Endothelial cell of umbilical vein (primary cell): ENCODE measurements at regions not wholly inside any gene's neighbourhood (a gene's known extent, or its start where the extent isn't known, plus 50 kb on each side); places are given as distances from the start of the nearest gene placed in this dataset.

Experiments used
- BruUV-seq: library from RNA; stranded (reverse); fragments of 400-500 nt; replicated peaks from 2 replicates; lab custom pipeline; 2021; lab: Mats Ljungman, UMichigan
- CTCF ChIA-PET: fragments of 300-600, 350-600 bp; sonication (Branson Sonifier 250); formaldehyde crosslinking; loops from one replicate; lab custom pipeline; 2021; ENCODE audit warnings: antibody characterized with exemption, inconsistent platforms; lab: Charles Lee
- POLR2A ChIA-PET: fragments of 300-600, 350-600 bp; sonication (Branson Sonifier 250); formaldehyde crosslinking; loops from one replicate; lab custom pipeline; 2021; ENCODE audit warnings: antibody characterized with exemption, inconsistent platforms; lab: Charles Lee
- DNase-seq: peaks from one replicate; pipeline ENCODE4 v3.0.0-alpha.2; 2011; ENCODE audit warnings: low read depth, low spot score
- FAIRE-seq: peaks from 2 replicates; lab custom pipeline; 2011; peaks lifted over from hg19 to GRCh38; lab: Jason Lieb, UNC
- H2AFZ ChIP-seq: 2 replicates; pipeline ENCODE4 v1.6.0; 2012; ENCODE audit warnings: low read depth, low read length, control low read depth, inconsistent platforms
- H3K27ac ChIP-seq: 2 replicates; pipeline ENCODE4 v1.5.1; 2011; ENCODE audit warnings: low read depth, mild to moderate bottlenecking, control low read depth, low read length, moderate library complexity; ENCODE audit not compliant: insufficient read depth
- H3K27me3 ChIP-seq, 2 experiments: 2 replicates each; pipeline versions ENCODE4 v1.6.0 to v1.6.1; 2011; ENCODE audit warnings: low read length in 2 of 2, mixed read lengths in 1 of 2; ENCODE audit not compliant: control insufficient read depth in 2 of 2, insufficient read depth in 2 of 2
- H3K36me3 ChIP-seq, 2 experiments: 2 replicates in 1 of 2; 3 replicates in 1 of 2; pipeline ENCODE4 v1.5.1; 2011; ENCODE audit warnings: low read length in 2 of 2, mild to moderate bottlenecking in 1 of 2, moderate library complexity in 1 of 2; ENCODE audit not compliant: control insufficient read depth in 2 of 2, insufficient read depth in 2 of 2; ENCODE audit errors: extremely low read depth in 1 of 2
- H3K4me1 ChIP-seq: 3 replicates; pipeline ENCODE4 v1.5.1; 2011; ENCODE audit warnings: mild to moderate bottlenecking, low read length; ENCODE audit not compliant: control insufficient read depth, insufficient read depth; ENCODE audit errors: extremely low read depth
- H3K4me2 ChIP-seq: 2 replicates; pipeline ENCODE4 v1.6.1; 2011; ENCODE audit warnings: low read length, control low read depth, mixed read lengths; ENCODE audit not compliant: insufficient read depth
- H3K4me3 ChIP-seq, 3 experiments: fragments of 200-600 bp in 1 of 3; sonication (generic), shearing (Covaris generic) in 1 of 3; replicated peaks in 1 of 3; 2 replicates each; pipeline ENCODE4 v1.5.1; 2011 to 2016; ENCODE audit warnings: control low read depth in 3 of 3, low read length in 3 of 3, mild to moderate bottlenecking in 2 of 3, inconsistent platforms in 1 of 3, low read depth in 1 of 3, moderate library complexity in 1 of 3; ENCODE audit not compliant: insufficient read depth in 1 of 3
- H3K79me2 ChIP-seq: 2 replicates; pipeline ENCODE4 v1.6.0; 2012; ENCODE audit warnings: low read length, inconsistent platforms; ENCODE audit not compliant: control insufficient read depth, insufficient read depth
- H3K9ac ChIP-seq: replicated peaks from 2 replicates; pipeline ENCODE3; 2011; ENCODE audit warnings: low read length, control low read depth; ENCODE audit not compliant: insufficient read depth; ENCODE audit errors: extremely low read depth
- H3K9me1 ChIP-seq: replicated peaks from 3 replicates; pipeline ENCODE4 v1.6.0; 2011; ENCODE audit warnings: mild to moderate bottlenecking, low read length; ENCODE audit not compliant: control insufficient read depth, insufficient read depth; ENCODE audit errors: extremely low read depth
- H3K9me3 ChIP-seq: replicated peaks from 2 replicates; pipeline ENCODE4 v1.5.1; 2012; ENCODE audit warnings: low read length, inconsistent platforms; ENCODE audit not compliant: control insufficient read depth, insufficient read depth
- H4K20me1 ChIP-seq: replicated peaks from 2 replicates; pipeline ENCODE3; 2011; ENCODE audit warnings: mild to moderate bottlenecking, low read length; ENCODE audit not compliant: control insufficient read depth, insufficient read depth; ENCODE audit errors: extremely low read depth
- EZH2 ChIP-seq: IDR thresholded peaks from 2 replicates; pipeline ENCODE4 v1.6.1; 2012; ENCODE audit warnings: borderline replicate concordance, low read depth, mild to moderate bottlenecking, moderate library complexity, low read length, inconsistent platforms; ENCODE audit not compliant: severe bottlenecking
- FOS ChIP-seq: IDR thresholded peaks from 2 replicates; pipeline ENCODE4 v1.6.1; 2011; ENCODE audit warnings: mild to moderate bottlenecking, low read length, moderate library complexity, borderline replicate concordance; ENCODE audit not compliant: insufficient read depth
- GATA2 ChIP-seq: IDR thresholded peaks from 2 replicates; pipeline ENCODE4 v1.7.0; 2011; ENCODE audit warnings: low read depth, mild to moderate bottlenecking, moderate library complexity, mixed read lengths, low read length; ENCODE audit not compliant: insufficient read length, insufficient read depth
- JUN ChIP-seq: IDR thresholded peaks from 2 replicates; pipeline ENCODE4 v1.6.1; 2011; ENCODE audit warnings: borderline replicate concordance, low read depth; ENCODE audit not compliant: insufficient read length, insufficient read depth
- MYC ChIP-seq: IDR thresholded peaks from one replicate; pipeline ENCODE4 v1.6.1; 2011; ENCODE audit warnings: mild to moderate bottlenecking, low read depth, low read length
- POLR2A ChIP-seq: IDR thresholded peaks from 2 replicates; pipeline ENCODE4 v1.6.1; 2012; ENCODE audit warnings: low read depth, mild to moderate bottlenecking, control low read depth, low read length
- POLR2AphosphoS5 ChIP-seq: IDR thresholded peaks from 2 replicates; pipeline ENCODE4 v1.6.1; 2012; ENCODE audit warnings: low read depth, mild to moderate bottlenecking, control low read depth, low read length, moderate library complexity; ENCODE audit not compliant: insufficient read depth
- dilution Hi-C: fragments of 300-500 bp; cut with MboI; formaldehyde crosslinking; loops from one replicate; pipeline ENCODE4 v1.15.0; 2019; ENCODE audit warnings: low sequenced_read_pairs; ENCODE audit not compliant: extremely low pct_ligation_motif_present
- intact Hi-C: fragments of 100-400 bp; cut with micrococcal nuclease; formaldehyde crosslinking; loops from one replicate; pipeline ENCODE4 v1.10.0; 2022
- TF ChIP-seq, protein P1 (sequence below), 2 donors: IDR thresholded peaks; 1 replicate in 1 of 2; 2 replicates in 1 of 2; pipeline ENCODE4 v1.5.1; 2011; ENCODE audit warnings: low read length in 2 of 2, mild to moderate bottlenecking in 2 of 2, moderate library complexity in 2 of 2, control low read depth in 1 of 2, inconsistent platforms in 1 of 2, low read depth in 1 of 2; ENCODE audit not compliant: insufficient read depth in 1 of 2; ENCODE audit errors: extremely low read depth in 1 of 2
- TF ChIP-seq, protein P2 (sequence below): IDR thresholded peaks from 2 replicates; pipeline ENCODE4 v1.6.1; 2011; ENCODE audit not compliant: insufficient read depth, insufficient read length

DNA sequence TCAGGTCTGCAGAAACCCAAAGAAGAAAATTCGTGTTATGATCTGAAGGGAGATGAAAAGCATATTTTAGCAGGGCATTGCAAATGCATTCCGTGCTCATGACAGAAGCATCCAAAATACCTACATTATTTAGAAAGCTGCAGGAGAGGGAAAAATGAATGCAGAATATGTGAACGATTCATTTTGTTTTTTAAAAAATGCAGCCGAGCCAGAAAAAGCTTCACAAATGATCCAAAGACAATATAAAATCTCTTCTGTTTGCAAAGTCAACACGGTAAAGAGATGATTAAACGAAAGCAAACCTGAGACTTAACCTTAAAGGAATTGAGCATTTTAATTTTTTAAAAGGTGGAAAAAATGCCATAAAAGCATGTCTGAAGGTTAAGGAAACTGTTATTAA, 136.1 kb upstream of the SULF2 start:
- no peak overlapping the region for H3K4me2 ChIP-seq
- FAIRE-seq, result no peak
- no peak overlapping the region for H3K27ac ChIP-seq

More for the DNA sequence above, 136.1 kb upstream of the SULF2 start:
- CTCF ChIA-PET, result no interaction called here
- no peaks in the 10 kb centered on the region for H3K79me2 ChIP-seq
- no peak overlapping the region for H3K9ac ChIP-seq
- H4K20me1 ChIP-seq, result no peaks in the 10 kb centered on the region
- dilution Hi-C loops, result no loop called here
- no peaks in the 10 kb centered on the region for H3K9me3 ChIP-seq
- no peak overlapping the region for H3K4me3 ChIP-seq
- BruUV-seq, result no TSS peak
- H3K27me3 ChIP-seq, result peaks cover 10 to 15% of the 10 kb centered on the region in 2 experiments
- no peak overlapping the region for H2AFZ ChIP-seq
- TF ChIP-seq, protein P1, sequence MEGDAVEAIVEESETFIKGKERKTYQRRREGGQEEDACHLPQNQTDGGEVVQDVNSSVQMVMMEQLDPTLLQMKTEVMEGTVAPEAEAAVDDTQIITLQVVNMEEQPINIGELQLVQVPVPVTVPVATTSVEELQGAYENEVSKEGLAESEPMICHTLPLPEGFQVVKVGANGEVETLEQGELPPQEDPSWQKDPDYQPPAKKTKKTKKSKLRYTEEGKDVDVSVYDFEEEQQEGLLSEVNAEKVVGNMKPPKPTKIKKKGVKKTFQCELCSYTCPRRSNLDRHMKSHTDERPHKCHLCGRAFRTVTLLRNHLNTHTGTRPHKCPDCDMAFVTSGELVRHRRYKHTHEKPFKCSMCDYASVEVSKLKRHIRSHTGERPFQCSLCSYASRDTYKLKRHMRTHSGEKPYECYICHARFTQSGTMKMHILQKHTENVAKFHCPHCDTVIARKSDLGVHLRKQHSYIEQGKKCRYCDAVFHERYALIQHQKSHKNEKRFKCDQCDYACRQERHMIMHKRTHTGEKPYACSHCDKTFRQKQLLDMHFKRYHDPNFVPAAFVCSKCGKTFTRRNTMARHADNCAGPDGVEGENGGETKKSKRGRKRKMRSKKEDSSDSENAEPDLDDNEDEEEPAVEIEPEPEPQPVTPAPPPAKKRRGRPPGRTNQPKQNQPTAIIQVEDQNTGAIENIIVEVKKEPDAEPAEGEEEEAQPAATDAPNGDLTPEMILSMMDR (IDR thresholded peaks at IDR 0.05; ENCODE audit: extremely low read depth in 1 of 2, insufficient read depth in 1 of 2, low read depth in 1 of 2, low read length in 2 of 2), result no peak
- no peak for TF ChIP-seq POLR2A
- TF ChIP-seq FOS, result no peak
- TF ChIP-seq, protein P2, sequence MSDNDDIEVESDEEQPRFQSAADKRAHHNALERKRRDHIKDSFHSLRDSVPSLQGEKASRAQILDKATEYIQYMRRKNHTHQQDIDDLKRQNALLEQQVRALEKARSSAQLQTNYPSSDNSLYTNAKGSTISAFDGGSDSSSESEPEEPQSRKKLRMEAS, result no peak
- no peak for TF ChIP-seq JUN
- no peak for TF ChIP-seq EZH2
- no peak for TF ChIP-seq POLR2AphosphoS5
- no peak for TF ChIP-seq MYC
- TF ChIP-seq GATA2, result no peak
- POLR2A ChIA-PET, result no interaction called here
- no peaks in the 10 kb centered on the region for H3K36me3 ChIP-seq
- intact Hi-C loops, result no loop called here
- H3K9me1 ChIP-seq, result no peaks in the 10 kb centered on the region
- no peak for DNase-seq
- no peaks in the 10 kb centered on the region for H3K4me1 ChIP-seq
